ENCODE measurements at regions not wholly inside any gene's neighbourhood (a gene's known extent, or its start where the extent isn't known, plus 50 kb on each side); places are given as distances from the start of the nearest gene placed in this dataset.

GRCh38 chr13:106883976-106884375 lies 316.0 kb upstream of the ARGLU1 start:
- DNase-seq (ENCODE audit: insufficient read length, low spot score) (no peak), FAIRE-seq (no peak)

- FAIRE-seq = no peak
- no peak for DNase-seq (ENCODE audit: insufficient read length, low spot score)
Measured at GRCh38 chr13:106882246-106882645, 314.3 kb upstream of the ARGLU1 start.

- FAIRE-seq (no peak), DNase-seq (ENCODE audit: insufficient read length, low spot score) (no peak)
Measured at GRCh38 chr13:106879806-106880205, 311.9 kb upstream of the ARGLU1 start.

- DNase-seq (ENCODE audit: insufficient read length, low spot score) (no peak), FAIRE-seq (no peak)
Measured at GRCh38 chr13:106874323-106874722, 306.4 kb upstream of the ARGLU1 start.

DNA sequence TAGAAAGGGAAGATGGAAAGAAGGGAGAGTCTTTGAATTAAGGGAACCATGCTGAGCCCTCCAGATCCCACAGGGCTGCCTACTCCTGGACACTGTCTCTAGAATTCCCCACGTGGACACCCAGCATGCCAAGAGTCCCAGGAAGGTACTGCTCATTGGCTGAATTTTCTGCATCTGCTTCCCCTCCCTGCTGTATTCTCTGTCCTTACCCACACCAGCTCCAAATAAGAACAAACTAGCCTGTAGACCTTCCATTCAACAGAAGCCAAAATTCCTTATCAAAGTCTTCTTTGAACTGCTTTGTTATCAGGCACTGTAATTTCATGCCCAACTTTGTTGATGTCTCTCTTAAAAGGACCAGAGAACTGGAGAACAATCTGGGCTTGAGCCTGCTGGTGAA lies 305.9 kb upstream of the ARGLU1 start:
- DNase-seq (ENCODE audit: insufficient read length, low spot score) (no peak), FAIRE-seq (no peak)

- DNase-seq (ENCODE audit: insufficient read length, low spot score) (no peak), FAIRE-seq (no peak)
Measured at GRCh38 chr13:106867249-106867648, 299.3 kb upstream of the ARGLU1 start.

GRCh38 chr13:106865716-106866440 lies 297.9 kb upstream of the ARGLU1 start:
- FAIRE-seq (no peak), DNase-seq (ENCODE audit: insufficient read length, low spot score) (no peak)

GRCh38 chr13:106859533-106859904 lies 291.6 kb upstream of the ARGLU1 start:
- FAIRE-seq (no peak), DNase-seq (ENCODE audit: insufficient read length, low spot score) (no peak)

- DNase-seq (ENCODE audit: insufficient read length, low spot score) (no peak), FAIRE-seq (no peak)
Measured at GRCh38 chr13:106858903-106859532, 291.1 kb upstream of the ARGLU1 start.

GRCh38 chr13:106852436-106852835 lies 284.5 kb upstream of the ARGLU1 start:
- no peak for DNase-seq (ENCODE audit: insufficient read length, low spot score)
- no peak for FAIRE-seq

DNA sequence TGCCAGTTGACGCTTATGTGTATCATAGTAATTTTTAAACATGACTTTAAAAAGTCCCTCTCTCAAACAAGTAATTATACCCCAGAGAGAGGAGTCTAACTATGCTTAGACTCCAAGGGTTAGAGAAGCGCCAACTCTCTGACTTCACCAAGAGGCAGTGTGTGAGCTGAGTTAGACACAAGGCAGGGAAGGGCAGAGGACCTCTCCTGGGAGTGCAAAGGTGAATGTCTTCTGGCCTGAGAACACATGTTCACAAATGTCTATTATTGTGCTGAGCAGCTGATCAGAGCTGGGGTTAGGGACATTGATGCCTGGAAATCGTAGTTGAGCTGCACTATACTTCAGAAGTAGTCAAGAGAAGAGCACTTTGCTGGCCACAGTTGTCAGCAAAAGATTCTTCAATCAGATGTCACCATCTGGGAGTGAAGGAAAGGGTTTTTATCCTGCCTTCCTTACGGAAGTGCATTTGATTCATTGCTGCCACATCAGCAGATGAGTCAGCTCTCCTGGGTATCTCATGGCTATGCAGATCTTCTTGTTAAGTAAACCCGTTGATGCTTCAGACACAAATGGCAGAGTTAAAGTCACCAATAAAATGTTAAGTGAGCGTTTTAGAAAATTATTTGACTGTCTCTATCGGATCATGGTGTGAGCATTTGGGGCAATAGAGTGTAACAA lies 283.2 kb upstream of the ARGLU1 start:
- no peak for FAIRE-seq
- no peak for DNase-seq (ENCODE audit: insufficient read length, low spot score)

DNA sequence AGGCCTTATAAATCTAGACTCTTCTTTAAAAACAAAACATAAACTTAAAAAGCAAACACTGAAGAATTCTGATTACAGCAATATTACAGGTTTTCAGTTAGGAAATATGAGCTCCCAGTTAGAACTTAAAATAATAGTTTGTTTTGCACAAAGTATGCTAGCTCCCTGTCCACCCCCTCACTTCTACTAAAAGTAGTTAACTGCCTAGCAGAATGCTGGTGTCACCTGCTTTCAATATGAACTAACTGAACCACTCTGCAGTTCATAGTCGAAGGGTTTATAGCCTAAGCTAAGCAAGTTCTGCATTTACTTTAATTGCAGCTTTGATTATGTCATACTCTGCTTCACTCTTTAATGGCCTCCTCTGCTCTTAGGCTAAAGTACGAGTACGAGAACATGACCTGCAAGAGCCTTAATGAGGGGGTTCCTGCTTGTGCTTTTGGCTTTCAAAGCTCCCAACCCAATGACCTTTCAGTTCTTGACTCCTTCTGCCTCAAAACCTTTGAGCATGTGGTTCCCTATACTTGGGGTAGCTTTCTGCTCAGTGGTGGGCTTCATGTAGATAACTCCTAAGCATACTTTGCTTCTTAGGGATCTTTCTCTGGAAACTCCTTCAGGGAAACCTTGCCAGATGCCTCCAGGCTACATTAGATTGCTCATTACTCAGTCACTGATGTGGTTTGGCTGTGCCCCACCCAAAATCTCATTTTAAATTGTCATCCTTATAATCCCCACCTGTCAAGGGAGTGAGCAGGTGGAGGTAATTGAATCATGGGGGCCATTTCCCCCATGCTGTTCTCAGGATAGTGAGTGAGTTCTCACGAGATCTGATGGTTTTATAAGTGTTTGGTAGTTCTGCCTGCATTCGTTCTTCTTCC lies 278.9 kb upstream of the ARGLU1 start:
- DNase-seq (ENCODE audit: insufficient read length, low spot score) (no peak), FAIRE-seq (no peak)

DNA sequence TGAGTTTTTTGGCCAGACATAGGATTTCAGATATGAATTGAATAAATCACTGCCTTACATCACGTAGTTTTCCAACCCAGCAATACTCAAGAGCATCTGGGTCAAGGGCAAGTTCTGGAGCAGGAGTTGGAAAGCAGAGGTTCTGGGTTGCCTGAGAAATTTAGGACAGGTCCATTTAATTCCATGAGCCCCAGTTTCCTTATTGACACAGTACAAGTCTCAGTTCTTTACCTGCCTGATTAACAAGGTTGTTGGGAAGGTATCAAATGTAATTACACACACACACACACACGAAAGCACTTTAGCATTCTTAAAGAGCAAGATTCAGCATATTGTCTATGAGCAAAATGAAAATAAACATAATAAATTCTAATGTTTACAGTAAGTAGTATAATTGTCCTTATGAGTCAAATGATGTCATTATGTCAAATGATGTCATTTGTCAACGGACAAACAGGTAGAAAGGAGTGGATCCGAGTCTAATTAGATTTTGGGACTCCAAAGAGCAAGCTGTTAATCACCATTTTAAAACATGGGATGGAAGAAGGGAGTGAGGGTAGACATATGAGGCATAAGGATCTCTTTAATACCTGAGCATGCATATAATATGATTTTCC lies 268.4 kb upstream of the ARGLU1 start:
- DNase-seq (ENCODE audit: insufficient read length, low spot score) = no peak
- FAIRE-seq = no peak

DNA sequence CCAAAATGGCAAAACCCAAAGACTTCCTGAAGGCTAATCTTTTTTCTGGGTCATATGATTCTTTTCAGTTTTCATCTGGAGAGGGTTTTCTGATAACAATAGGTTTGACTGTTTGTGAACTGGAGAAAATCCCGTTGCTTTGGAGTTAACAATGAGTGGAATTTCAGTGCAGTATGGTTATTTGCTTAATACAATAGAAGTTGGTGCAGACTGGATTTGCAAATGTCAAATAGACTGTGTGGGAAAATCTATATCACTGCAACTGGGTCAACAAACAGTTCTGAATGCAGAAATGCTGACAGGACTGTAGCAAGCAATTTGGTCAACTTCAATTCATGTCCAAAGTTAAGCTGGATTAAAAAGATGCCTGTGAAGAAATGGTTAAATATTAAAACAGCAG lies 267.5 kb upstream of the ARGLU1 start:
- FAIRE-seq (no peak), DNase-seq (ENCODE audit: insufficient read length, low spot score) (no peak)

- no peak for DNase-seq (ENCODE audit: insufficient read length, low spot score)
- no peak for FAIRE-seq
Measured at GRCh38 chr13:106821979-106822378, 254.0 kb upstream of the ARGLU1 start.

GRCh38 chr13:106819413-106820180 lies 251.7 kb upstream of the ARGLU1 start:
- DNase-seq (ENCODE audit: insufficient read length, low spot score) (no peak), FAIRE-seq (no peak)

GRCh38 chr13:106818971-106819370 lies 251.0 kb upstream of the ARGLU1 start:
- FAIRE-seq (no peak), DNase-seq (ENCODE audit: insufficient read length, low spot score) (no peak)

GRCh38 chr13:106815545-106815944 lies 247.6 kb upstream of the ARGLU1 start:
- FAIRE-seq = no peak

GRCh38 chr13:106814463-106814862 lies 246.5 kb upstream of the ARGLU1 start:
- no peak for DNase-seq (ENCODE audit: insufficient read length, low spot score)
- no peak for FAIRE-seq

More at GRCh38 chr13:106815545-106815944, 247.6 kb upstream of the ARGLU1 start:
- no peak for DNase-seq (ENCODE audit: insufficient read length, low spot score)

- DNase-seq (ENCODE audit: insufficient read length, low spot score) (no peak), FAIRE-seq (no peak)
Measured at GRCh38 chr13:106810069-106810468, 242.1 kb upstream of the ARGLU1 start.

Measured in GM19239 (cell line).